ENCODE measurements at regions not wholly inside any gene's neighbourhood (a gene's known extent, or its start where the extent isn't known, plus 50 kb on each side); places are given as distances from the start of the nearest gene placed in this dataset.
"Not testable (repeated sequence)": the region's sequence is repeated elsewhere in the genome, so short reads cannot be mapped to it uniquely, and the experiment has no call there.

- DNase-seq, result no peak
Measured at GRCh38 chr9:748861-749497, 92.5 kb upstream of the DMRT1 start.

- DNase-seq, result peak; percentile 32
Measured at GRCh38 chr9:749716-750115, 91.8 kb upstream of the DMRT1 start.

GRCh38 chr9:750249-750967 is 91.1 kb upstream of the DMRT1 start:
- no peak for DNase-seq

GRCh38 chr9:751137-752051 is 90.1 kb upstream of the DMRT1 start:
- peak; percentile 7 for DNase-seq

GRCh38 chr9:752201-752600 is 89.3 kb upstream of the DMRT1 start:
- no peak for DNase-seq

- no peak for DNase-seq
Measured at GRCh38 chr9:752681-753200, 88.8 kb upstream of the DMRT1 start.

- DNase-seq, result not testable (repeated sequence)
Measured at GRCh38 chr9:753734-754133, 87.8 kb upstream of the DMRT1 start.

- no peak for DNase-seq
Measured at GRCh38 chr9:754150-754931, 87.2 kb upstream of the DMRT1 start.

GRCh38 chr9:755454-756381 is 85.8 kb upstream of the DMRT1 start:
- no peak for DNase-seq

- peak; percentile 7 for DNase-seq
Measured at GRCh38 chr9:757246-757881, 84.1 kb upstream of the DMRT1 start.

GRCh38 chr9:758146-758545 is 83.4 kb upstream of the DMRT1 start:
- no peak for DNase-seq

- no peak for DNase-seq
Measured at GRCh38 chr9:759541-759940, 82.0 kb upstream of the DMRT1 start.

GRCh38 chr9:759983-760736 is 81.3 kb upstream of the DMRT1 start:
- DNase-seq, result no peak

GRCh38 chr9:761176-761792 is 80.2 kb upstream of the DMRT1 start:
- no peak for DNase-seq

GRCh38 chr9:761793-762560 is 79.5 kb upstream of the DMRT1 start:
- no peak for DNase-seq

GRCh38 chr9:763692-764091 is 77.8 kb upstream of the DMRT1 start:
- DNase-seq, result no peak

- peak; percentile 53 for DNase-seq
Measured at GRCh38 chr9:764105-764524, 77.4 kb upstream of the DMRT1 start.

GRCh38 chr9:764986-765385 is 76.5 kb upstream of the DMRT1 start:
- no peak for DNase-seq

GRCh38 chr9:767061-767561 is 74.4 kb upstream of the DMRT1 start:
- not testable (repeated sequence) for DNase-seq

Data from activated CD4-positive, alpha-beta T cell treated with anti-CD3 and anti-CD28 coated beads for 48 hours (primary cell).